ENCODE measurements at regions not wholly inside any gene's neighbourhood (a gene's known extent, or its start where the extent isn't known, plus 50 kb on each side); places are given as distances from the start of the nearest gene placed in this dataset.

- Histone ChIP-seq H3K27me3 (ENCODE audit: control insufficient read depth in 2 of 2, insufficient read depth in 2 of 2, low read length in 2 of 2) (no peaks in the 10 kb centered on the region), H3K4me3 (replicated peaks in 1 of 3; ENCODE audit: insufficient read depth in 1 of 3, low read depth in 1 of 3, low read length in 3 of 3) (no peak overlapping the region), H3K4me1 (ENCODE audit: control insufficient read depth, extremely low read depth, insufficient read depth, low read length) (no peaks in the 10 kb centered on the region), H3K9ac (replicated peaks; ENCODE audit: extremely low read depth, insufficient read depth, low read length) (no peak overlapping the region), H3K27ac (ENCODE audit: insufficient read depth, low read depth, low read length) (no peak overlapping the region), H3K9me3 (replicated peaks; ENCODE audit: control insufficient read depth, insufficient read depth, low read length) (peaks cover 2% of the 10 kb centered on the region), H3K9me1 (replicated peaks; ENCODE audit: control insufficient read depth, extremely low read depth, insufficient read depth, low read length) (no peaks in the 10 kb centered on the region), H3K36me3 (ENCODE audit: control insufficient read depth in 2 of 2, extremely low read depth in 1 of 2, insufficient read depth in 2 of 2, low read length in 2 of 2) (no peaks in the 10 kb centered on the region), H3K4me2 (ENCODE audit: insufficient read depth, low read length) (no peak overlapping the region), H2AFZ (ENCODE audit: low read depth, low read length) (no peak overlapping the region), H3K79me2 (ENCODE audit: control insufficient read depth, insufficient read depth, low read length) (no peaks in the 10 kb centered on the region), H4K20me1 (replicated peaks; ENCODE audit: control insufficient read depth, extremely low read depth, insufficient read depth, low read length) (no peaks in the 10 kb centered on the region)
- no peak for DNase-seq (ENCODE audit: low read depth, low spot score)
- dilution Hi-C loops (cut with MboI; ENCODE audit: extremely low pct_ligation_motif_present, low sequenced_read_pairs) = no loop called here
- intact Hi-C loops (cut with micrococcal nuclease) = no loop called here
- FAIRE-seq = no peak
- TF ChIP-seq, protein P1, sequence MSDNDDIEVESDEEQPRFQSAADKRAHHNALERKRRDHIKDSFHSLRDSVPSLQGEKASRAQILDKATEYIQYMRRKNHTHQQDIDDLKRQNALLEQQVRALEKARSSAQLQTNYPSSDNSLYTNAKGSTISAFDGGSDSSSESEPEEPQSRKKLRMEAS (IDR thresholded peaks at IDR 0.05; ENCODE audit: insufficient read depth, insufficient read length) = no peak
- TF ChIP-seq JUN (IDR thresholded peaks at IDR 0.05; ENCODE audit: borderline replicate concordance, insufficient read depth, insufficient read length, low read depth) = no peak
- no peak for TF ChIP-seq MYC (IDR thresholded peaks at IDR 0.05; ENCODE audit: low read depth, low read length)
- TF ChIP-seq, protein P2, sequence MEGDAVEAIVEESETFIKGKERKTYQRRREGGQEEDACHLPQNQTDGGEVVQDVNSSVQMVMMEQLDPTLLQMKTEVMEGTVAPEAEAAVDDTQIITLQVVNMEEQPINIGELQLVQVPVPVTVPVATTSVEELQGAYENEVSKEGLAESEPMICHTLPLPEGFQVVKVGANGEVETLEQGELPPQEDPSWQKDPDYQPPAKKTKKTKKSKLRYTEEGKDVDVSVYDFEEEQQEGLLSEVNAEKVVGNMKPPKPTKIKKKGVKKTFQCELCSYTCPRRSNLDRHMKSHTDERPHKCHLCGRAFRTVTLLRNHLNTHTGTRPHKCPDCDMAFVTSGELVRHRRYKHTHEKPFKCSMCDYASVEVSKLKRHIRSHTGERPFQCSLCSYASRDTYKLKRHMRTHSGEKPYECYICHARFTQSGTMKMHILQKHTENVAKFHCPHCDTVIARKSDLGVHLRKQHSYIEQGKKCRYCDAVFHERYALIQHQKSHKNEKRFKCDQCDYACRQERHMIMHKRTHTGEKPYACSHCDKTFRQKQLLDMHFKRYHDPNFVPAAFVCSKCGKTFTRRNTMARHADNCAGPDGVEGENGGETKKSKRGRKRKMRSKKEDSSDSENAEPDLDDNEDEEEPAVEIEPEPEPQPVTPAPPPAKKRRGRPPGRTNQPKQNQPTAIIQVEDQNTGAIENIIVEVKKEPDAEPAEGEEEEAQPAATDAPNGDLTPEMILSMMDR (IDR thresholded peaks at IDR 0.05; ENCODE audit: extremely low read depth in 1 of 2, insufficient read depth in 1 of 2, low read depth in 1 of 2, low read length in 2 of 2) = no peak
- no peak for TF ChIP-seq POLR2A (IDR thresholded peaks at IDR 0.05; ENCODE audit: low read depth, low read length)
- TF ChIP-seq POLR2AphosphoS5 (IDR thresholded peaks at IDR 0.05; ENCODE audit: insufficient read depth, low read depth, low read length) = no peak
- no peak for TF ChIP-seq EZH2 (IDR thresholded peaks at IDR 0.05; ENCODE audit: borderline replicate concordance, low read depth, low read length, severe bottlenecking)
- TF ChIP-seq GATA2 (IDR thresholded peaks at IDR 0.05; ENCODE audit: insufficient read depth, insufficient read length, low read depth, low read length) = no peak
- TF ChIP-seq FOS (IDR thresholded peaks at IDR 0.05; ENCODE audit: borderline replicate concordance, insufficient read depth, low read length) = no peak
- ChIA-PET CTCF (interaction anchor here (1.4 kb wide), 1 partner anchor 13 kb away, joined by 3 read pairs; no protein-coding TSS in a partner anchor), POLR2A (no interaction called here)
- BruUV-seq (replicated peaks) = no TSS peak
These were observed 103.7 kb upstream of the PARP8 start for GRCh38 chr5:50562694-50563093.

All from endothelial cell of umbilical vein (primary cell).